Activated CD8-positive, alpha-beta memory T cell treated with anti-CD3 and anti-CD28 coated beads, Interleukin-2, amount 50 U/mL, for 24 hours (primary cell): ENCODE measurements at regions not wholly inside any gene's neighbourhood (a gene's known extent, or its start where the extent isn't known, plus 50 kb on each side); places are given as distances from the start of the nearest gene placed in this dataset.

ENCODE experiments used
- DNase-seq: peaks from one replicate; pipeline ENCODE4 v3.0.0-alpha.2; 2020; ENCODE audit errors: extremely low read depth

GRCh38 chr11:103624708-103625623 lies 411.5 kb upstream of the DDI1 start:
- DNase-seq: no peak

GRCh38 chr11:103625624-103625965 lies 410.8 kb upstream of the DDI1 start:
- no peak for DNase-seq

DNA sequence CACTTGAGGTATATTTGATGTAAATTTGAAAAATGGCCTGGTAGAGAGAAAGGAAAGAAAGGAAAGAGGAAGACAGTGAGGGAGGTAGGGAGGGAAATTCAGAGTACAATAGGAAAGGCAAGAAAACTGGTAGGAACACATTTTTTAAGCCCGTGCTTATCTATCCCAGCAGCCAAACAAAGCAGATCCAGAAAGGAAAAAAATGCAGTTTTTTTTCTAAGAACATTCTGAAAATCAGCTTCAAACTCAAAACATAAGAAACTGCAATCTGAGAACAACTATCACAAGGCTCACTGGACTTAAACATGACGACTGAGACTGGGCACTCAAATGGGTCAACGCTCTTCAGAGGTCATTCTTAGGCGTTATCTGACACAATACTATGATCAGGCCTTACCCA lies 408.3 kb upstream of the DDI1 start:
- DNase-seq: no peak

DNA sequence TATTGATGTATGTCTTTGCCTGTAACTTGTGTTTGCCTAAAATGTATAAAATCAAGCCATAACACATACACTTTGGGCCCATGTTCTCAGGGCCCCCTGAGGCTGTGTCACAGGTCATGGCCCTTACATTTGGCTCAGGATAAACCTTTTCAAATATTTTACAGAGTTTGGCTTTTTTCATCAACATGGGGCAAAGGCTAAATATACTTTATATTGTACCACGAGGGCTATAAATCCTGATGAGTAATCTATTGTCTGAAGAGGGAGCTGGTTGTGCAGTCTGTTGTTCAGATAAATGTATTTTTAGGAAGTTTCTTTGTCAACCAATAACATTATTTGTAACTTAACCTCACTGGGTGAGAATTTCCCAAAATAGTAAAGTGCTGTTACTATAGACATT lies 404.6 kb upstream of the DDI1 start:
- DNase-seq: no peak

DNA sequence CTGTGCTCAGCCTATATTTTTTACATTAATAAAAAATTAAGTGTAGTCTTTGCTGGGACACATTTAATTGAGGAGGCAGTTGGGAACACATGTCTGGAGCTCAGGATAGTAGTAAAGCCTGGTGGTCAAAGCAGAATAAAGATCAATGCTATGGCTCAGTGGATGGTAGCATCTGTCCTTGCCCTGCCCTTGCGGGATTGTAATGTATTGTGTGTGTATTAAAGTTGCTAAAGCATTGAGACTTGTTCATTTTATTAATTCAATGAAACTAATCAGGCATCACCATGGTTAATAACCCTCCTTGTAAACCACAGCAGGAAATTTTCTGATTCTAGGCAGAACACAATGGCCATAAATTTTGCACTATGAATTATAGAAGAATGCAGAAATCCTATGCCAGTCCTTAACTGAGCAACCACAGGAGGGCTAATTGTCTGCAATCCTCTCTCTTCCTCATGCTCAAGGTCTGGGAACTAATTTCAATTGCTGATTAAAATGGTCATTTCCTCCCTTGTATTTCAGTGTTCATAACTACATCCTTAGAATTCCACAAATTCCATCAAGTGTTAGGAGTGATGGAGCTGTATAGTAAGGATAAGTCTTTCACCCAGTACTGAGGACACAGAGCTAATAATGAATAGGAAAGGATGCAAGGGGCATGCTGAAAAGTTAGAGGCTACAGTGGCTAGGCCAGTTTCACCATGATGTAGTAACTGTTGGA lies 403.2 kb upstream of the DDI1 start:
- no peak for DNase-seq

GRCh38 chr11:103633819-103634590 lies 402.4 kb upstream of the DDI1 start:
- no peak for DNase-seq

- DNase-seq: no peak
Observed at GRCh38 chr11:103636232-103636631, 400.2 kb upstream of the DDI1 start.

- no peak for DNase-seq
Observed at GRCh38 chr11:103637295-103637694, 399.1 kb upstream of the DDI1 start.

- DNase-seq: no peak
Observed at GRCh38 chr11:103637831-103638230, 398.6 kb upstream of the DDI1 start.

- no peak for DNase-seq
Observed at GRCh38 chr11:103644676-103645075, 391.8 kb upstream of the DDI1 start.

- no peak for DNase-seq
Observed at GRCh38 chr11:103648054-103648453, 388.4 kb upstream of the DDI1 start.

GRCh38 chr11:103648670-103649400 lies 387.6 kb upstream of the DDI1 start:
- DNase-seq: no peak

GRCh38 chr11:103649401-103649895 lies 387.0 kb upstream of the DDI1 start:
- no peak for DNase-seq

DNA sequence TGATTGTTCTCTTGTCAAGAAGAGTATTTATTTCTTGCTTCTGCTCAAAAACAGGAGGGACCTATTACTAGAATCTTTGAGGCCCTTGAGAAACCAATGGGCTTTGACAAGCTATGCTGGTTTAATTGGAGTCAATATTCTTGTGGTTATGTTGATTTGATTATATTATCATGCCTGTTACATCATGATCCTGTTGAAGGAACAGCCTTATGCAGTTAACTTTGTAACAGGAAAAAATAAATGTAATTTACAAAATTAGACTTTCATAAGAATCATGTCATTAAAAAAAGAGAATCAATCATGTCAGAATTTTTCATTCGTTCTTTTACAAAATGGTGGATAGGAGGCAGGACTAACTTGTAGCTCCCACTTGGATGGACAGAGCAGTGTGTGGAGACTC lies 386.1 kb upstream of the DDI1 start:
- no peak for DNase-seq

DNA sequence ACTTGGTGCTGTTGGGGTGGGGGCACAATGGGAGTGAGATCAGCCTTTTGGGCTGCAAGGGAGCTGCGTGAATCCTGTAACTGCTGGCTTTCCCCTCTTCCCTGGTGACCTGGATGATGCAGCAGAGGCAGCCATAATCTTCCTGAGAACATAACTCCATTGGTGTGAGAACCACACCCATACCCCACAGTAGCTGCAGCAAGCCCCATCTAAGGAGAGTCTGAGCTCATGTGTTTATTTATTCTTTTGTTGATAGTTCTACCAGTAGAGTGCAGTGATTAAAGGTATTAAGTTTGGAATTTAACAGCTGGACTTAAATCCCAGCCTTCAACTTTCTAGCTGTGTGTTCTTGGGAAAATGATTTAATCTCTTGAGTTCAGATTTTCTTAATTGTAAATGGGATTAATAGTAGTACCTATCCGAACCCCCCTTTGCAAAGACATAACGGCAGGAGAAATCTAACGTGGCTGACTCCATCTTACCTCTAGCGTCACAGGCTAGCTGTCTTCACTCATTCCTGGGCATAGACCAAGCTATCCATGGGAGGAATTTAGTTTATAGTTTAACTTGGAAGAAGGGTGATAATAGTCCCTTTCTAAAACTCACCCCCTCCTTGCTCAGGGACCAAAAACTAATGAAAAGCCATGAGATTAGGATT lies 385.0 kb upstream of the DDI1 start:
- DNase-seq: no peak

DNA sequence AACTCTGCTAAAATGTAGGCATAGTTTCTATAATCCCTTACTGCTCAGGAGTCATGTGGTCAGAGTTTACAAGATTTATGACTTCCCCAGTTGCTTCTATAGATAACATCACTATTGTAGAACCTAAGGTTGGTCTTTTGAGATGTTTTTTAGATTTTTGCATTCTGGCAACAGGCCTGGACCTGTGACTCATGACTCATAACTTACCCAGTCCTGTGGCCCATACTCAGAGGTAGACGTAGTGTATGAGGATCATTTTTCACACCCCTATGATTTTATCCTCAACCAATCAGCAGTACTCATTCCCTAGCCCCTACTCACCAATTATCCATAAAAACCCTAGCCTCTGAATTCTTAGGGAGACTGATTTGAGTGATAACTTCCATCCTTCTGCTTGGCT lies 384.4 kb upstream of the DDI1 start:
- DNase-seq: no peak

DNA sequence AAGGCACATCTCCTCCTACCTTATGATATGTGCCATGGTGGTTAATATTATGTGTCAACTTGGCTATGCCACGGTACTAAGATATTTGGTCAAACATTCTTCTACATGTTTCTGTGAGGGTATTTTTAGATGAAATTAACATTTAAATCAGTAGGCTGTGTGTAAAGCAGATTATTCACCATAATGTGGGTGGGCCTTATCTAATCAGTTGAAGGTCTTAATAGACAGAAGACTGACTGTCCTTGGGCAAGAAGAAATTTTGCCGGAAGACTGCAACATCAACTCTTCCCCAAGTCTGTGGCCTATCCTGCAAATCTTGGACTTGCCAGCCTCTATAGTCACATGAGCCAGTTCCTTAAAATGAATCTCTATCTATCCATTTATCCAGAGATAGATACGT lies 380.1 kb upstream of the DDI1 start:
- DNase-seq: no peak

- no peak for DNase-seq
Observed at GRCh38 chr11:103659206-103659618, 377.2 kb upstream of the DDI1 start.

GRCh38 chr11:103659743-103660142 lies 376.7 kb upstream of the DDI1 start:
- no peak for DNase-seq

GRCh38 chr11:103661185-103661584 lies 375.3 kb upstream of the DDI1 start:
- no peak for DNase-seq

DNA sequence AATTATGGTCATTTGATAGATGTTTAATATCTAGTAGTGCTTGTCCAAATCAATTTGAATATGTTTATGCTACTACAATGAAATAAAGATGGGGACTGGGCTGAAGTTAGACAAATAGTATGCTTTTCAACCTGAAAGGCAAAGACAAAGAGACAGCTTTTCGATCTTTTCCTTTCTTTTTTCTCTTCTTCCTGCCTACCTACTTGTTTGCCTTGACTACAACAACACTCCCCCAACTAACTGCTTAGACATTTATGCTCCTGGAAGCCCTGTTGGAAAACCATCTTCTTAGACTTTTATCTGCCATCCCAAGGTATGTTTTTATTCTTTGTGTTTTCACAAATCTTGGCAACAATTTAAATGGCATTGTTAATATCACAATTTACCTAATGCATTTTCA lies 374.4 kb upstream of the DDI1 start:
- DNase-seq: no peak
